ENCODE measurements at regions not wholly inside any gene's neighbourhood (a gene's known extent, or its start where the extent isn't known, plus 50 kb on each side); places are given as distances from the start of the nearest gene placed in this dataset.

DNA sequence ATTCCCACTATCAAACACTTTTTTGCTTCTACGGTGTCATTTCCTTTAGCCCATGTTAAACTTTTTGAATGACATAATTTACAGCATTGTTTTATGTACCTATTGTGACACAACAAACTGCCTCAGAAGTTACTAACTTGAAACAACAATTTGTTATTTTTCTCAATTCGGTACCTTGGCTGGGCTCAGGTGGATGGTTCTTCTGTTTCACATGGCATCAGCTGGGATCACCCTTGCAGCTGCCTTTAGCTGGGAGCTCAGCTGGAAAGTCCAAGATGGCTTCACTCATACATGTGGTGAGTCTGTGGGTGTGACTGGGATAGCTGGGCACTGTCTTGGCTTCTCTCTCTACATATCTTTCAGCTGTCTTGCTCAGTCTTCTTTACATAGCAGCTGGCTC lies 156.0 kb downstream of the GXYLT1 start:
- 64% methylated on average over 2 of the region's 2 CpGs for WGBS (ENCODE audit: insufficient coverage, insufficient replicate concordance, low lambda C conversion rate, missing lambda C conversion rate)

More for the DNA sequence above, 156.0 kb downstream of the GXYLT1 start:
- Histone ChIP-seq H3K27me3 (replicated peaks in 1 of 2; ENCODE audit: control insufficient read depth in 2 of 2, insufficient read depth in 2 of 2, low read length in 1 of 2) (no peaks in the 10 kb centered on the region), H2AFZ (ENCODE audit: control insufficient read depth, low read depth, low read length) (no peak overlapping the region), H3K9ac (ENCODE audit: control insufficient read depth, insufficient read depth, low read length) (no peak overlapping the region), H4K20me1 (ENCODE audit: control insufficient read depth, insufficient read depth) (no peaks in the 10 kb centered on the region), H3K4me3 (no peak overlapping the region), H3K27ac (ENCODE audit: control insufficient read depth, insufficient read depth) (no peak overlapping the region), H3K4me1 (ENCODE audit: control insufficient read depth, insufficient read depth, low read length) (no peaks in the 10 kb centered on the region), H3K4me2 (ENCODE audit: control insufficient read depth, insufficient read depth) (no peak overlapping the region), H3K36me3 (ENCODE audit: control insufficient read depth in 2 of 2, insufficient read depth in 2 of 2, low read length in 1 of 2) (no peaks in the 10 kb centered on the region), H3K9me3 (replicated peaks; ENCODE audit: control insufficient read depth, insufficient read depth, low read length) (no peaks in the 10 kb centered on the region), H3K79me2 (ENCODE audit: control insufficient read depth, insufficient read depth, low read length) (no peaks in the 10 kb centered on the region)
- in situ Hi-C loops (cut with MboI) (no loop called here), intact Hi-C loops (cut with micrococcal nuclease; ENCODE audit: unreplicated experiment) (no loop called here)
- no peak for ATAC-seq
- CTCF ChIA-PET: no interaction called here
- no TSS peak for BruUV-seq (replicated peaks)
- TF ChIP-seq HCFC1 (IDR thresholded peaks at IDR 0.05; ENCODE audit: low read length): no peak
- TF ChIP-seq, protein P1, sequence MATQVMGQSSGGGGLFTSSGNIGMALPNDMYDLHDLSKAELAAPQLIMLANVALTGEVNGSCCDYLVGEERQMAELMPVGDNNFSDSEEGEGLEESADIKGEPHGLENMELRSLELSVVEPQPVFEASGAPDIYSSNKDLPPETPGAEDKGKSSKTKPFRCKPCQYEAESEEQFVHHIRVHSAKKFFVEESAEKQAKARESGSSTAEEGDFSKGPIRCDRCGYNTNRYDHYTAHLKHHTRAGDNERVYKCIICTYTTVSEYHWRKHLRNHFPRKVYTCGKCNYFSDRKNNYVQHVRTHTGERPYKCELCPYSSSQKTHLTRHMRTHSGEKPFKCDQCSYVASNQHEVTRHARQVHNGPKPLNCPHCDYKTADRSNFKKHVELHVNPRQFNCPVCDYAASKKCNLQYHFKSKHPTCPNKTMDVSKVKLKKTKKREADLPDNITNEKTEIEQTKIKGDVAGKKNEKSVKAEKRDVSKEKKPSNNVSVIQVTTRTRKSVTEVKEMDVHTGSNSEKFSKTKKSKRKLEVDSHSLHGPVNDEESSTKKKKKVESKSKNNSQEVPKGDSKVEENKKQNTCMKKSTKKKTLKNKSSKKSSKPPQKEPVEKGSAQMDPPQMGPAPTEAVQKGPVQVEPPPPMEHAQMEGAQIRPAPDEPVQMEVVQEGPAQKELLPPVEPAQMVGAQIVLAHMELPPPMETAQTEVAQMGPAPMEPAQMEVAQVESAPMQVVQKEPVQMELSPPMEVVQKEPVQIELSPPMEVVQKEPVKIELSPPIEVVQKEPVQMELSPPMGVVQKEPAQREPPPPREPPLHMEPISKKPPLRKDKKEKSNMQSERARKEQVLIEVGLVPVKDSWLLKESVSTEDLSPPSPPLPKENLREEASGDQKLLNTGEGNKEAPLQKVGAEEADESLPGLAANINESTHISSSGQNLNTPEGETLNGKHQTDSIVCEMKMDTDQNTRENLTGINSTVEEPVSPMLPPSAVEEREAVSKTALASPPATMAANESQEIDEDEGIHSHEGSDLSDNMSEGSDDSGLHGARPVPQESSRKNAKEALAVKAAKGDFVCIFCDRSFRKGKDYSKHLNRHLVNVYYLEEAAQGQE (IDR thresholded peaks at IDR 0.05; ENCODE audit: low read depth, low read length): no peak
- TF ChIP-seq CBFB (IDR thresholded peaks at IDR 0.05; ENCODE audit: low read depth): no peak
- TF ChIP-seq ZNF622 (IDR thresholded peaks at IDR 0.05): no peak
- no peak for TF ChIP-seq SIX5 (IDR thresholded peaks at IDR 0.05; ENCODE audit: low read depth, low read length, severe bottlenecking)
- no peak for TF ChIP-seq NFYA (IDR thresholded peaks at IDR 0.05; ENCODE audit: borderline replicate concordance, low read depth, low read length)
- no peak for TF ChIP-seq ZNF217 (IDR thresholded peaks at IDR 0.05)
- no peak for TF ChIP-seq MTA3 (IDR thresholded peaks at IDR 0.05; ENCODE audit: borderline replicate concordance, low read length)
- TF ChIP-seq SP1 (IDR thresholded peaks at IDR 0.05; ENCODE audit: low read depth, low read length): no peak
- no peak for TF ChIP-seq MXI1 (IDR thresholded peaks at IDR 0.05; ENCODE audit: low read depth, low read length)
- no peak for TF ChIP-seq ZNF24 (IDR thresholded peaks at IDR 0.05)
- no peak for TF ChIP-seq PBX3 (IDR thresholded peaks at IDR 0.05; ENCODE audit: insufficient replicate concordance, low read depth, low read length)
- TF ChIP-seq CBX5 (IDR thresholded peaks at IDR 0.05; ENCODE audit: low read depth): no peak
- TF ChIP-seq STAT1 (conservative IDR thresholded peaks at IDR 0.05): no peak
- TF ChIP-seq, protein P2, sequence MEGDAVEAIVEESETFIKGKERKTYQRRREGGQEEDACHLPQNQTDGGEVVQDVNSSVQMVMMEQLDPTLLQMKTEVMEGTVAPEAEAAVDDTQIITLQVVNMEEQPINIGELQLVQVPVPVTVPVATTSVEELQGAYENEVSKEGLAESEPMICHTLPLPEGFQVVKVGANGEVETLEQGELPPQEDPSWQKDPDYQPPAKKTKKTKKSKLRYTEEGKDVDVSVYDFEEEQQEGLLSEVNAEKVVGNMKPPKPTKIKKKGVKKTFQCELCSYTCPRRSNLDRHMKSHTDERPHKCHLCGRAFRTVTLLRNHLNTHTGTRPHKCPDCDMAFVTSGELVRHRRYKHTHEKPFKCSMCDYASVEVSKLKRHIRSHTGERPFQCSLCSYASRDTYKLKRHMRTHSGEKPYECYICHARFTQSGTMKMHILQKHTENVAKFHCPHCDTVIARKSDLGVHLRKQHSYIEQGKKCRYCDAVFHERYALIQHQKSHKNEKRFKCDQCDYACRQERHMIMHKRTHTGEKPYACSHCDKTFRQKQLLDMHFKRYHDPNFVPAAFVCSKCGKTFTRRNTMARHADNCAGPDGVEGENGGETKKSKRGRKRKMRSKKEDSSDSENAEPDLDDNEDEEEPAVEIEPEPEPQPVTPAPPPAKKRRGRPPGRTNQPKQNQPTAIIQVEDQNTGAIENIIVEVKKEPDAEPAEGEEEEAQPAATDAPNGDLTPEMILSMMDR (IDR thresholded peaks at IDR 0.05 in 2 of 3, conservative IDR thresholded peaks at IDR 0.05 in 1 of 3; ENCODE audit: control insufficient read depth in 2 of 3, extremely low read depth in 1 of 3, insufficient read depth in 1 of 3, low read depth in 3 of 3, low read length in 3 of 3): no peak
- TF ChIP-seq MEF2B (IDR thresholded peaks at IDR 0.05; ENCODE audit: partially characterized antibody, poor library complexity, severe bottlenecking): no peak
- no peak for TF ChIP-seq SREBF1 (IDR thresholded peaks at IDR 0.05; ENCODE audit: low read length)
- DNase-seq (ENCODE audit: low read depth, low spot score): no peak
- POLR2A ChIA-PET: no interaction called here
- RAD21 ChIA-PET (ENCODE audit: unreplicated experiment): no interaction called here
- SMC1A ChIA-PET (ENCODE audit: uncharacterized antibody, unreplicated experiment): no interaction called here
- FAIRE-seq: no peak

All from GM12878 (cell line).